Suprapubic skin (tissue), 3 donors: ENCODE measurements at regions not wholly inside any gene's neighbourhood (a gene's known extent, or its start where the extent isn't known, plus 50 kb on each side); places are given as distances from the start of the nearest gene placed in this dataset.

Experiments
- POLR2AphosphoS5 ChIP-seq, 3 donors: sonication (generic); formaldehyde crosslinking; IDR thresholded peaks; one replicate each; pipeline ENCODE4 v1.6.1; 2017; ENCODE audit warnings: antibody characterized with exemption in 3 of 3
- TF ChIP-seq, protein P1 (sequence below), 2 donors: fragments of 200-600 bp in 1 of 2; fragments of 450-650 bp in 1 of 2; sonication (generic) in 1 of 2; IDR thresholded peaks; one replicate each; pipeline ENCODE4 v1.5.1; 2016 to 2019; ENCODE audit warnings: antibody characterized with exemption in 2 of 2, mild to moderate bottlenecking in 1 of 2, moderate library complexity in 1 of 2

DNA sequence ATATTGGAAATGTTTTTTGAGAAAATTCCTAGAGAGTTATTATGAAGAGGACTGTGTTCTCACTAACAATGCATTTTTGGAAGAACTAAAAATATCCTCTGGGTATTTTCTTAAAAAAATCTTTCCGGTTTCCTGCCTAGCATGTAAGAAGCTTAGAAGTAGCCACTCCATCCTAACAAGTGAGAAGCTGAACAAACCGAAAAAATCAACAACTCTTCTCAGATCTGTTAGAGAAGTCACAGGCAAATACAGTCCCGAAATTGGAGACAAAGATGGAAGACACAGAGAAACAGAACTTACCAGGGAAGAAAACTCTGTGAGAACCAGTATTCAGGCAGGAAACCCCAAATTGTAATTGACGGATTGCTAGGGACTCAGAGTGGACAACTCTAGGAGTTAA, 173.0 kb downstream of the KLF12 start:
- no peak for TF ChIP-seq POLR2AphosphoS5 (IDR thresholded peaks at IDR 0.05)
- TF ChIP-seq, protein P1, sequence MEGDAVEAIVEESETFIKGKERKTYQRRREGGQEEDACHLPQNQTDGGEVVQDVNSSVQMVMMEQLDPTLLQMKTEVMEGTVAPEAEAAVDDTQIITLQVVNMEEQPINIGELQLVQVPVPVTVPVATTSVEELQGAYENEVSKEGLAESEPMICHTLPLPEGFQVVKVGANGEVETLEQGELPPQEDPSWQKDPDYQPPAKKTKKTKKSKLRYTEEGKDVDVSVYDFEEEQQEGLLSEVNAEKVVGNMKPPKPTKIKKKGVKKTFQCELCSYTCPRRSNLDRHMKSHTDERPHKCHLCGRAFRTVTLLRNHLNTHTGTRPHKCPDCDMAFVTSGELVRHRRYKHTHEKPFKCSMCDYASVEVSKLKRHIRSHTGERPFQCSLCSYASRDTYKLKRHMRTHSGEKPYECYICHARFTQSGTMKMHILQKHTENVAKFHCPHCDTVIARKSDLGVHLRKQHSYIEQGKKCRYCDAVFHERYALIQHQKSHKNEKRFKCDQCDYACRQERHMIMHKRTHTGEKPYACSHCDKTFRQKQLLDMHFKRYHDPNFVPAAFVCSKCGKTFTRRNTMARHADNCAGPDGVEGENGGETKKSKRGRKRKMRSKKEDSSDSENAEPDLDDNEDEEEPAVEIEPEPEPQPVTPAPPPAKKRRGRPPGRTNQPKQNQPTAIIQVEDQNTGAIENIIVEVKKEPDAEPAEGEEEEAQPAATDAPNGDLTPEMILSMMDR (IDR thresholded peaks at IDR 0.05), result no peak
